ENCODE measurements at regions not wholly inside any gene's neighbourhood (a gene's known extent, or its start where the extent isn't known, plus 50 kb on each side); places are given as distances from the start of the nearest gene placed in this dataset.

DNA sequence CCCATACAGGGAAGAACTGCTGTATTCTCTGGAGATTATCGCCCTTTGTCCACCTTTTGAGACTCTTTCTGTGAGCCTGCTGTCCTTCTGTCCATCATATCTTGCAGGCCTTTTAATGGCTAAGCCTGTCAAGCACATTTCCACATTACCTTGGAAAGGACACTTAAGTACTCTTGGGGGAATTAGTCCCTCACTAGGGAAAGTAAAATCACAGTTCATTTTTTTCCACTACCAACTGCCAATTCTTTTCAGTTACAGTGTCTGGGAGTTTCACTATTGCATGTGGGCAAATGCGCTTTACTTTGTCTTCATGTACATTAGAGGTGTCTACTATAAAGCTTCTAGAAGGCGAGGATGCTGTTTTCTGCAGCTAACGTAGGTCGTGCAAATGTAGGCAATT, 242.1 kb downstream of the NSUN3 start:
- TF ChIP-seq, protein P1, sequence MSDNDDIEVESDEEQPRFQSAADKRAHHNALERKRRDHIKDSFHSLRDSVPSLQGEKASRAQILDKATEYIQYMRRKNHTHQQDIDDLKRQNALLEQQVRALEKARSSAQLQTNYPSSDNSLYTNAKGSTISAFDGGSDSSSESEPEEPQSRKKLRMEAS (IDR thresholded peaks at IDR 0.05; ENCODE audit: low read depth, low read length): no peak
- TF ChIP-seq POLR2A (IDR thresholded peaks at IDR 0.05; ENCODE audit: extremely low read depth, insufficient read length): no peak
- no peak for TF ChIP-seq MYC (IDR thresholded peaks at IDR 0.05; ENCODE audit: low read depth, low read length)
- TF ChIP-seq, protein P2, sequence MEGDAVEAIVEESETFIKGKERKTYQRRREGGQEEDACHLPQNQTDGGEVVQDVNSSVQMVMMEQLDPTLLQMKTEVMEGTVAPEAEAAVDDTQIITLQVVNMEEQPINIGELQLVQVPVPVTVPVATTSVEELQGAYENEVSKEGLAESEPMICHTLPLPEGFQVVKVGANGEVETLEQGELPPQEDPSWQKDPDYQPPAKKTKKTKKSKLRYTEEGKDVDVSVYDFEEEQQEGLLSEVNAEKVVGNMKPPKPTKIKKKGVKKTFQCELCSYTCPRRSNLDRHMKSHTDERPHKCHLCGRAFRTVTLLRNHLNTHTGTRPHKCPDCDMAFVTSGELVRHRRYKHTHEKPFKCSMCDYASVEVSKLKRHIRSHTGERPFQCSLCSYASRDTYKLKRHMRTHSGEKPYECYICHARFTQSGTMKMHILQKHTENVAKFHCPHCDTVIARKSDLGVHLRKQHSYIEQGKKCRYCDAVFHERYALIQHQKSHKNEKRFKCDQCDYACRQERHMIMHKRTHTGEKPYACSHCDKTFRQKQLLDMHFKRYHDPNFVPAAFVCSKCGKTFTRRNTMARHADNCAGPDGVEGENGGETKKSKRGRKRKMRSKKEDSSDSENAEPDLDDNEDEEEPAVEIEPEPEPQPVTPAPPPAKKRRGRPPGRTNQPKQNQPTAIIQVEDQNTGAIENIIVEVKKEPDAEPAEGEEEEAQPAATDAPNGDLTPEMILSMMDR (IDR thresholded peaks at IDR 0.05; ENCODE audit: low read depth, low read length): no peak
- no peak for DNase-seq (ENCODE audit: low read depth)
- no peak overlapping the region for H3K4me3 ChIP-seq (ENCODE audit: low read depth, low read length)

DNA sequence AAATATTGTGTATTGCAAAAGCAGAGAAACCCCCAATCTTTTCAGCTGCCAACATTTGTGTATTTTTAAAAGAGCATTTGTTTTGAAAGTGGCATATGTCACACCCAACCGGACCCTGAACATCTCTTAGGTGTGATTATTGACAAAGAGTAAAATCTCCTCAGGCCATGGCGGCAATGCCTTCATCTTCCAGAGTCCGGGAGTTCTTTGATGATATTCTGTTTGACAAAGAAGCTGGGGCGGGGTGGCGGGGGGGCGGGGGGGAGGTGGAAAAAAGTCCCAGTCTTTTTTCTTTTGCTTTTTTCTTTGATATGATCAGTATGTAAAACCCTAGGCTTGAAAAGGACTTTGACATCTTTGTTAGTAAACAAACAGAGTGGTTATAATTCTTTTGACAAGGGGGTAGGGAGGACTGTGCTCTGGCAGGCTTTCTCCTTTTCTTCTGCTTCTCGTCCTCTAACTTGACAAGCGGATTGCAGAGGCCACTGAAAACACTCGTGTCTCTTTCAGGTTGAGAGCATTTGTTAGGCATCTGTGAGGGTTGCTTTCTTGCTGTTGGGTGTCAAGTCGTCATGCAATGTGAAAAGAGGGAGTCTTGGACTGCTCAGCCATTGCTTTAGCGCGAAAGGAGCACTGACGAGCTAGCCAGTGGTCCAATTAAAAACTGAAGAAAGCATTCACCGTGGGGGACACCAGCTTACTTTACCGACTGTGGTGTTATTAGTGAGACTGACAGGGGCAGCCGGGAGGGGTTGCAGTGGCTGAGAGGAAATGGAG, 243.2 kb downstream of the NSUN3 start:
- no peak overlapping the region for H3K4me3 ChIP-seq (ENCODE audit: low read depth, low read length)
- no peak for TF ChIP-seq MYC (IDR thresholded peaks at IDR 0.05; ENCODE audit: low read depth, low read length)
- TF ChIP-seq, protein P1 (IDR thresholded peaks at IDR 0.05; ENCODE audit: low read depth, low read length): no peak
- TF ChIP-seq POLR2A (IDR thresholded peaks at IDR 0.05; ENCODE audit: extremely low read depth, insufficient read length): no peak
- TF ChIP-seq, protein P2 (IDR thresholded peaks at IDR 0.05; ENCODE audit: low read depth, low read length): no peak

DNA sequence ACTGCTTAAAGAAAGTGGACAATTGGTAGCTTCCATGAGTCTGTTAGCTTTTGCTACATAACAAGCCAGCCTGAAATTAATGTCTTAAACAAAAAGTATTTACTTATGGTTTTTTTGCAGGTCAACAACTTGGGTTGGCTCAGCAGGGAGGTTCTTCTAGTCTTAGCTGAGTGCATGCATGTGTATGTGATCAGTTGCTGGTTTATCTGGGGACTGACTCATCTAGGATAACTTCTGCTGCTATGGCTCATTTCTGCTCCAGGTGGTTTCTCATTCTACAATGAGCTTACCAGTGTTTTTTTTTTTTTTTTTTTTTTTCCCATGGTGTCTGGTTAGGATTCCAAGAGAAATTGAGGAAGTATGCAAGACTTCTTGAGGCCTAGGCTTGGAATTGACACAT, 244.7 kb downstream of the NSUN3 start:
- TF ChIP-seq, protein P2 (IDR thresholded peaks at IDR 0.05; ENCODE audit: low read depth, low read length): no peak
- TF ChIP-seq POLR2A (IDR thresholded peaks at IDR 0.05; ENCODE audit: extremely low read depth, insufficient read length): no peak

More for the DNA sequence above, 243.2 kb downstream of the NSUN3 start:
- DNase-seq (ENCODE audit: low read depth): no peak

DNA sequence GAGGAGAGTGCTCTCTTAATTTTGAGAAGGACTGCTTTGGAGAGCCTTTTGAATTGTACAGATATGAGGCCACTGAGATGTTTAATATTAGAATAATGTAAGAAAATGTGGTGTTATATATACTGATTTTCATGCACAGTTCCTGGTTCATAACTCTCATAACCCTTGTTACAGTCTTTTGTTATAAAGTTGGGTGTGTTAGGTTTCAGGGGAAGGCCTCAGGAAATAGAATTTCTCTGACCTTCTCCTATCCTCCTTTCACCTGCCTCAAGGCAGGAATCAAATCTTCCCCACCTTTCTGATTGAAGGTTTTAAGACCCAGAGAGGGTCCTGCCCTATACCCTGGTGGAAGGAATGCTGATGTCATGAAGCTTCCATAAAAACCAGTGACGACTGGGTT, 245.9 kb downstream of the NSUN3 start:
- TF ChIP-seq MYC (IDR thresholded peaks at IDR 0.05; ENCODE audit: low read depth, low read length): no peak
- TF ChIP-seq, protein P2 (IDR thresholded peaks at IDR 0.05; ENCODE audit: low read depth, low read length): no peak
- TF ChIP-seq, protein P1 (IDR thresholded peaks at IDR 0.05; ENCODE audit: low read depth, low read length): no peak
- TF ChIP-seq POLR2A (IDR thresholded peaks at IDR 0.05; ENCODE audit: extremely low read depth, insufficient read length): no peak
- no peak overlapping the region for H3K4me3 ChIP-seq (ENCODE audit: low read depth, low read length)
- no peak for DNase-seq (ENCODE audit: low read depth)

More for the DNA sequence above, 244.7 kb downstream of the NSUN3 start:
- no peak for DNase-seq (ENCODE audit: low read depth)
- no peak overlapping the region for H3K4me3 ChIP-seq (ENCODE audit: low read depth, low read length)

DNA sequence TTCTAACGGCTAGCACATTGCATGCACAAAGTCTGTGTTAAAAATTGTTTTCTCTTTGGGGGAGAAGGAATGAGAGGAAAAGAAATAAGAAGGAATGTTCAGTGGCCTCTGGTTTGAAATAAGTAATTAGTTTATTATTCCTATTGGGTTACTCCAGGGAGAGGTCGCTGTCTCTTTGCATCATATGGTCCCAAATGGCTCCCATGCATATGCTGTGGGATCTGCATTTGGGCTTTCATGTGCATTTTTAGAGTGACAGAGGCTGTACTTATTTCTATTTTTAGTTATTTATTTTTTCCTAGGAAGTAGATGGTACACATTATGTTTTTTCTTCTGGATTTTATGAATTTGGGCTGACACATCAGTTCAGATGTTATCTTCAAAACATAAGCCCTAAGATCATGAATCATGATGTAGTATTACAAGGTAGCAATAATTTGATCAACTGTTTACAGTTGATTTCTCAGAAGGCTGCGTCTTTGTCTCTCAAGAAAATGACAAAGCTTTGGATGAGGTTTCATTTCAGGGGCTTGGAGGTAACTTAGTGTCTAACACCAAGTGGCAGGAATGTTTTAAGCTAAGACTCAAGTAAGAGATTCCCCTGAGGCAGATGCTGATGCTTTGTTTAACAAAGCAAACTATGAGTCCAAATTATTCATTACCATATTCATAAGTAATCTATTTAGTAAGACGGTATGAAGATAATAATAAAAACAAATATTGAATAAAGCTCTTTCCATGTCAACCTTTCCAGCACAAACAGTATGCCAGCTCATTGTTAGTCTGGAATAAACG, 247.7 kb downstream of the NSUN3 start:
- no peak overlapping the region for H3K4me3 ChIP-seq (ENCODE audit: low read depth, low read length)
- TF ChIP-seq, protein P1 (IDR thresholded peaks at IDR 0.05; ENCODE audit: low read depth, low read length): no peak
- TF ChIP-seq MYC (IDR thresholded peaks at IDR 0.05; ENCODE audit: low read depth, low read length): no peak
- no peak for TF ChIP-seq POLR2A (IDR thresholded peaks at IDR 0.05; ENCODE audit: extremely low read depth, insufficient read length)
- TF ChIP-seq, protein P2 (IDR thresholded peaks at IDR 0.05; ENCODE audit: low read depth, low read length): no peak
- no peak for DNase-seq (ENCODE audit: low read depth)
